HG03558 (cell line): ENCODE measurements at regions not wholly inside any gene's neighbourhood (a gene's known extent, or its start where the extent isn't known, plus 50 kb on each side); places are given as distances from the start of the nearest gene placed in this dataset.

Experiments
- ATAC-seq: cut with Tn5 transposase; IDR thresholded peaks from one replicate; pipeline ENCODE4 v1.9.1; 2021; ENCODE audit warnings: moderate number of reproducible peaks; ENCODE audit not compliant: unreplicated experiment; ENCODE audit errors: extremely low read depth

DNA sequence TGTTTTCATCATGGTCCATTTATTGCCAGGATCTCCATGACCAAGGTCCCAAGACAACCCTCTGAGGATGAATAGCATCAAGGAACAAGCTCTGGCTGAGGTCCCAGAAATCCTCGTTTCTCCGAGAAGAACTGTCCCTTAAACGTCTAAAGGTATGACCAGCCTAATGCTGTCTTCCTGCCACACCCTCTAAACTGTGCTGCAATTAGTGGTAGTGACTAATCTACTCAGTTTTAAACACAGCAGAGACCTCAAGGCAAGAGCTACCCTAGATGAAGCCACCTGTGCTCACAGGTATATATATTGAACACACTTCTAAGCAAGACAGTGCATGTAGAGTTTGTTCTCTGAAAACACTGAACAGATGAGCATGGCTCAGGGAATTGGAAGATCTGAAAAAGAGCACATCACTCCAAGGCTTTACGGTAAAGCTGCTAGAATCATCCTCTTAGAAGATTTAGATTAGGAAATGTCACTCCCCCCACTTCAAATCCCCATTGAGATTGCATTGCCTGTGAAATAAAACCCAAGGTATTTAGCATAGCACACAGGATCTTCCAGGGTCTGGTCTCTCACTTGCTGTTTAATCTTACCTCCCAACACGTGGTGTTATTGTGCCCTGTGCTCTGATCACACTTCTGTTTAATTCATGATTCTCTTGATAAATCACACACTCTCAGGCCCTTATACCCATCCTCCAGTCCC lies 173.9 kb upstream of the VCX3A start:
- no peak for ATAC-seq

DNA sequence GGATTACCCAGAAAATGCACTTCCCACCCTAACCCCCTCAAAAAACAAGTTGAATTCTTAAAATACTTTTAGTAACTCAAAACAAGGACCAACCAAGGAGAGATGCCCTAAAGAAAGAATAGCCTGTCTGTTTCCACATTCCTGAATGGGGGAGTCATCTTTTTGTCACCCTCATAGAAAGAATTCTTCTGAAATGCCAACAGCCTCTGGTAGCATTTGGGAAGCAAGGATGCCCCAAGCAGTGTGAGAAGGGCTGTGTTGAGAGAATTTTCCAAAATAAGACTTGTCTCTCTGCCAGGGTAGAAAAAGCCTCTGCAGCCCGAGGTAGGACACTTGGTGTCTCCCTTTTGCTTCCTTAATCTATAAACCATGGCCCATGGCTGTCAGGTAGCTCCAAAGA lies 173.1 kb upstream of the VCX3A start:
- no peak for ATAC-seq

DNA sequence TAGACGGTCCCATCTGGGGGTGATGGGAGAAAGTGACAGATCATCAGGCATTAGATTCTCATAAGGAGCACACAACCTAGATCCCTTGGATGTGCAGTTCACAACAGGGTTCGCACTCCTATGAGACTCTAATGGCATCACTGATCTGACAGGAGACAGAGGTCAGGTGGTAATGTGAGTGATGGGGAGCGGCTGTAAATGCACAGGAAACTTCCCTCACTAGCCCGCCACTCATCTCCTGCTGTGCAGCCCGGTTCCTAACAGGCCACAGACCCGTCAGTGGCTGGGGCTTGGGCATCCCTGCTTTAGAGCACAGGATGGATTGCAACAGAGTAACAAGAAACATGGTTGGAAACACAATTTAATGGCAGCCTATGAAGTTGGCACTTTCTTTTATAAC lies 172.6 kb upstream of the VCX3A start:
- ATAC-seq: no peak

DNA sequence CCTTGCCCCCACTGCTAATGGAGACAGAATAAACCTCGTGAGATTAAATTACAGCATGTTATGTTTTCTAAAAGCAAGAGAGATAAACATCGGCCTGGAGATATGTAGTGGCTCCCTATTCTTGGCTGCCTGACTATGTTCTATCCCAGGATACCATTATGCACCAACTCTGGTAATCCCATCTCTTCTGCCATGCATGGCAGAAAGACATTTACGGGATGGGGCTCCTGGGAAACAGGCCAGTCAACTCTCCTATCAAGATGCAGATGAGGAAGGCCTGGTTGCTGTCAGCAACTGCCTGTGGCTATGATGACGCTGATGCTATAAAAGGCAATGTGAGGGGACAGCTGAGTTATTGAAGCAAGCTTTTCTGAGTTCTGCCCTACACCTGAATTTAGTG lies 166.2 kb upstream of the VCX3A start:
- ATAC-seq: no peak

DNA sequence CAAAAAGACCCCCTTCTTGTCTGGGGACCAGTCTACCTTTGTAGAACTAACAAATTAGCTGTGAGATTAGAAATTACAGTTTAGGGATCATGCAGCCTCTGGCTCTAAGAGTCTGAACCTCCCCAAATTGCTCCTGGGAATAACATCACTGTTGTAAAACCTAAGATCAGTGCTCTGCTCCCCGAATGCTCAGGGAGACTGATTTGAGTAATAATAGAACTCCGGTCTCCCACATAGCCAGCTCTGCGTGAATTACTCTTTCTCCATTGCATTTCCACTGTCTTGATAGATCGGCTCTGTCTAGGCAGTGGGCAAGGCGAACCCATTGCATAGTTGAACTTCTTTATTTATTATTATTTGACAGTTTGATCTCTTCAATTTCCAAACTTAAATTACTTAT lies 160.8 kb upstream of the VCX3A start:
- ATAC-seq: no peak

DNA sequence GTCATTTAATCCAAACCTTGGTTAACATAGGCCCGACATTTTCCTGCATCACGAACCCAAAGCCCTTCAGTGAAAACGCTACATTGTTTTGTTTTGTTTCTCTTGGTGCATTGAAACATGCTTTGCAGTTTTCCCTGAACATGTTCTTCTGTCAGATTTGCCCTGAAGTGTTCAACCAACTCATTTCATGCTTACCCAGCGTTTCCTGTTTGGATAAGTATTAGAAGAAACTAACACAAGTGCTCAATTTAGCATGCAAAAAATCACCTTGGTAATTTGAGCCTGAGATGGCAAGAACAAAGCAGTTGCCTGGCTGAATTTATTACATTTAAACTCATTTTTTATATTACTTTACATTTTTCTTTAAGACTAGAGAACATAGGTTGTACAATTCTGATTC lies 160.1 kb upstream of the VCX3A start:
- ATAC-seq: no peak

DNA sequence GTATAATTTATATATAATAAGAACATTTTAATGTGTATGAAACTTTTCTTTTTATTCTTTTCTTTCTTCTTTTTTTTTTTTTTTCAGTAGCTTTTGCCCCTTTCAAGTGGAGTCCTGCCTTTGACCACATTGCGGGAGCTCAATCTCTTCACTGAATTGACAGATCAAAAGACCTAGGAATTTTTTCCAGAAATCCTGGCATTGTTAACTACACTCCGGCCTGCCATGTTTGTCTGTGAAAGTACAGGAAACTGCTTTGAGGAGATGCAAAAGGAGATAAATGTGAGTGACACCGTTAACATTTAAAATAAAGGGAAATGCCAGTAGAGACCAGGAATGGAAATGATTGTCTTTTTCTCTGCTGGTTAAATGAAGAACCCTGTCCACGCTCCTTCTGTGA lies 159.3 kb upstream of the VCX3A start:
- ATAC-seq: no peak

DNA sequence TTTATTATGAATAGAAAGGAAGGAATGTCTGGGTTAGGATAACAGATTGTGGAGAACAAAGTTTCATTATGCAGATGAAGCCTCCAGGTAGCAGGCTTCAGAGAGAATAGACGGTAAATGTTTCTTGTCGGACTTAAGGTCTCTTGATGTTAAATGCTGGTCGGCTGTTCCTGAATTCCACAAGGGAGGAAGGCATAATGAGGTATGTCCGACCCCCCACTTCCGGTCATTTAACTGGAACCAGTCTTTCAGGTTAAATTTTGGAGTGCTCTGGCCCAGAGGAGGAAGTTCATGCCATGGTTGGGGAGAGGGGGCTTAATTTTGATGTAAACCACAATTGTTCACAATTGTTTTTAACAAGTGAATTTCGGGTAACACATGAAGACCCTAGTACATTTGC lies 158.1 kb upstream of the VCX3A start:
- no peak for ATAC-seq

DNA sequence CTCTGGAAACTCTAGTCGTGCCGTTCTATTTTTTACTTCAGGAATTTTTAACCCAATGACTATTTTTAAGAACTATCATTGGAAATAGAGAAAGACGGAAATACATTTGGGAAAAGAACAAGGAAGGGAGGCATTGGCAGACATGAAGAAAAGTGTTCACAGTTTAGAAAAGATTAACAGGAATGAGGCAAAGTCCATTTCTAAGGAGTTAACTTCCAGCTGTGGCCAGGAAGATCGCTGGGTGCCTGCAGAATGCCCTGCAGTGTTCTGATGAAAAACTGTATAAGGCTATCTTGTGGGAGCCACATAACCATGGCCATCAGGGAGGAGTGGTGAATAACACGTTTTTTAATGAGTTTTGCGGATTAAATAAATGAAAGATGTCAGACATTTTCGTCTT lies 150.6 kb upstream of the VCX3A start:
- ATAC-seq: no peak

DNA sequence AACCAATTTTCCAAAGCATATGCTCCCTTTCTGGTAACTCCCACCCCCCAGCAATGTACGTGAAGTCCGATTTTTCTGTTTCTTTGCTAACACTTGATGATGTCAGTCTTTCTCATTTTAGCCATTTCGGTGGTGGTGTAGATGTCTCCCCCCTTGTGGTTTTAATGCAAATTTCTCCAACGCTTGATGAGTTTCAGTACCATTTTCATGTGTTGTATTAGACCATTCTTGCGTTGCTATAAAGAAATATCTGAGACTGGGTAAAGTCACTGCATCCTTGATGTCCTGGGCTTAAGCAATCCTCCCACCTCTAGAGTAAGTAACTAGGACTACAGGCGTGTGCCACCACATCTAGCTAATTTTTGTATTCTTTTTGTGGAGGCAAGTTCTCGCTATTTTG lies 148.4 kb upstream of the VCX3A start:
- ATAC-seq: no peak

DNA sequence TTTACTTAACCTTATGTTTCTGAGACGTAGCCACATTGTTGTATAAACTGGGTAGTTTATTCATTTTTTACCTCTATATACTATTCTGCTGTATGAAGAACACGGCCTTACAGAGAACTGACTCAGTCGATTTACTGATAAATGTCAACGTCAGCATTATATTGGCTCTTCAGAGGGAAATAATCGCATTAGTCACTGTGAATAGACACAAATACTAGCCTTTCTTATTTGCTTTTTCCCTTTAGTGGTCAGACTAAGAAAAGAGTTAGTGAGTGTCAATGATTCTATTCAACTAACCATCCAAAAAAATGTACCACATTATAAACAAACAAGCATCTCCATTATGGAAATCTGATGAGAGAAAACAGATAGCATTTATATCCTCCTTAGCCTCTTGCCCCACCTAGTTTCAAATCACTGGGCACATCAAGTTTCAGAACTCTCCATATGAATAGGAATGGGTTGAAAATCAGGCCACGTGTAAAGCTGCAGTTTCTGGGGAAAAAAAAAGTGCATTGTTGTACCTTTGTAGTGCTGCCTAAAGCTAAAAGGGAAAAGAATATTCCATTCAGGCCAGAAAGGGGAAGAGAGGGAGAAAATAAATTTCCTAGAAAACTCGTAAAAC lies 146.7 kb upstream of the VCX3A start:
- ATAC-seq: no peak

DNA sequence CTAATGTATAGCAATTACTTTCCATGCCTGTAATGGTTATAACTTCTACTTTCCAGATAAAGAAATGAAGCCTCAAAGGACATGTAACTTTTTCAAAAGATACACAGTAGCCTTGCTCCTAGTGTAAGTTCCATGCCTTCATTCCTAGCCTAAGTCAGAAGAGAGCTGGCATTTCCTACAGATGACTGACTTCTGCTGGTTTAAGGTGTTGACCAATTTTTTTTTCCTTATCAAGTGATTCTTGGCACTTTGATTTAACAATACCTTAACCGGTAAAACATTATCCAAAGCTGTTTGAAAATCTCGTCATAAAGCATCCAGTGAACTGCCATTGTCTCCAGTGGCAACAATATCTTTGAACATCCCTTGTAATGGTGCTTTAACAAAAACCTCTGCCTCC lies 145.1 kb upstream of the VCX3A start:
- ATAC-seq: no peak

DNA sequence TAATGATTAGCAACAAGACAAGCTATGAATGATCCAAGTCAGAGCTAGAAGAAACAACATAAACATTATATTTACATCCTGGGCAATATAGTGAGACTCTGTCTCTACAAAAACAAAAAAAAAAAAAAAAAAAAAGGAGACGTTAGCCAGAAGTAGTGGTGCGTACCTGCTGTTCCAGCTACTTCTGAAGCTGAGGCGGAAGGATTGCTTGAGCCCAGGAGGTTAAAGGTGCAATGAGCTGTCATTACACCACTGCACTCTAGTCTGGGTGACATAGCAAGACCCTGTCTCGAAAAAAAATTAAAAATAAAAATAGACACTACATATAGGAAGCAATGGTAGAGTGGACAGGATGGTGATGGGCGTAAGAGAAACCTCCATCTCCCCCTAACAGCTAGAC lies 144.6 kb upstream of the VCX3A start:
- no peak for ATAC-seq

DNA sequence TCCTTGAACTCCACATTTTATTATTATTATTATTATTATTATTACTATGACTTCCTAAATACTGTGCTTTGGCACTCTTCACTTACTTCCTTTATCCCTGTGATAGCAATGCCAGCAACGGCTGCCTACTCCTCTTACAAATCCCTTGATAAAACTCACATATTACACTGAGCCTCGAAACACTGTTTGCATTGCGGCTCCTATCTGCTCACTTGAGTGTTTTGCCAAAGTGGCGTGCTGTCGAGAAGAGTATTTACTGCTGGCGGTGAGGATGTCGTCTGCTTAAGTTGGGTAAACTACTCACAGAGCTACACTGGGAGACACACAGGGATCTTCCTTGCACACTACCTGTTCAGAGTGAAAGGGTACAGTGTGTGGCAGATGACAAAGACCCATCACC lies 143.4 kb upstream of the VCX3A start:
- ATAC-seq: no peak

DNA sequence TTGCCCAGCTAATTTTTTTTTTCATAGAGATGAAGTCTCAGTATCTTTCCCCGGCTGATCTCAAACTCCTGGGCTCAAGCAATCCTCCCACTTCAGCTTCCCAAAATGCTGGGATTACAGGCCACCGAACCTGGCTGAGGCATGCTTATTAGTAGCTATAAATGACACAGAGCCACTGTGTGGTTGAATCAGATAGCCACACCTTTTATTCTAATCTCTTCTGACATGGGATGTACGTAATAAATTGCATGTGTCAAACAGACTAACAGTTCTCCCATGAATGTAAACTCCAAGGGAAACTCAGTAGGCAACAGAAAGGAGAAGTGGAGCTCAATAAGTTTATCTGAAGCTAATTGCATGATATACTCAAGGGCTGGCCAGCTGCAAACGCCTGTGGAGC lies 139.8 kb upstream of the VCX3A start:
- no peak for ATAC-seq

DNA sequence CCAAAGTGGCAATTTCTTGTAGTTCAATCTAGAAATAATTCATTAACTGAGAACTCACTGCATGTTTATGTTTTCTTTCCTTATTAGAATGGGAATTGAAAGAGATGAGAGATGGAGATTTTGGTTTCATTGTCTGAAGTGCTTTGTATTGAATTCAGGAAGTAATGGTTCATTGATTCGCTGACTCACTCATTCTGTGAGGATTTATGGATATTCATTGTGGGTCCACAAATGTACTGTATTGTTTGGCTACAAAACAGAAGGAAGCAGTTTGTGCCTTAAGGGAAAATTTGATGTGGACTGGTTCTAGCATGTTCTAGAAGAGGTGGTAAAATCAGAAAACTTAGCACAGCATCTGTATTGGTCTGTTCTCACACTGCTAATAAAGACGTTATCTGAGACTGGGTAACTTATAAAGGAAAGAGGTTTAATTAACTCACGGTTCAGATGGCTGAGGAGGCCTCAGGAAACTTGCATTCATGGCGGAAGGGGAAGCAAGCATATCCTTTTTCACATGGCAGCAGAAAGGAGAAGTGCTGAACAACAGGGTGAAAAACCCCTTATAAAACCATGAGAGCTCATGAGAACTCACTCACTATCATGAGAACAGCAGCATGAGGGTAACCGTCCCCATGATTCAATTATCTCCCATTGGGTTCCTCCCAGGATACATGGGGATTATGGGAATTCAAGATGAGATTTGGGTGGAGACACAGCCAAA lies 132.3 kb upstream of the VCX3A start:
- no peak for ATAC-seq

DNA sequence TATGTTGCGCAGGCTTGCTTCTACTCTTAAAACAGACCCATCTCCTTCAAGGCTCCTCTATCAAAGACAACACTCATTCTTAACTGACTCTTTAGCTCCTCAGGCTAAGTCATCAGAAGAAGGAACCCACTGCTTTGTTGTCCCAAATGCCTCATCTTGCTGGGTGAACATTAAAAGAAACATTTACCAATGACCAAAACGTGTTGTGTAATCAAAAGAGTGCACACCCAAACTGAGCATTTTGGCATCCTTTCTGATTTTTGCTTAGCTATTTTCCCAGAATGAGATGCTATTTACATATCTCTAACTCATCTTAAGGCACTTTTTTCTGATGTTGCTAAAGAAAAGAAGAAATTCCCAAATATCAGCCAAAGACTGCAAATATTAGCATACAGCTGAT lies 131.7 kb upstream of the VCX3A start:
- no peak for ATAC-seq

DNA sequence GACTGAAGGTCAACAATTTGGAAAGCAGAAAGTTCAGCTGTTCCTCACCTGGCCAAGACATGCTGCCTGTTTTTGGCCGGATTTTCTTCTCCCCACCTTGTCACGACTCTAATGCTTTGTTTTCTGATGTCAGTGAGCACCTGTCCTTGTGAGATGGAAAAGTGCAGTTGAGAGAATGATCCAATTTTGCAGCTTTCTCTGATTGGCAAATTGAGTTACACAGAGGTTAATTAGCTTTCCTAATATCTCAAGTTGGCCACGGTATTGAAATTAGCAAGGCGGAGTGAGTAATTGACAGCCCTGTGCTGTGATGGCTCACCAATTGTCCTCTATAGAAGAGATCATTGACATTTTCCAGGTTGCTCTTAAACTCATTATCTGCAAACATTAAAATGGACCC lies 126.8 kb upstream of the VCX3A start:
- no peak for ATAC-seq

DNA sequence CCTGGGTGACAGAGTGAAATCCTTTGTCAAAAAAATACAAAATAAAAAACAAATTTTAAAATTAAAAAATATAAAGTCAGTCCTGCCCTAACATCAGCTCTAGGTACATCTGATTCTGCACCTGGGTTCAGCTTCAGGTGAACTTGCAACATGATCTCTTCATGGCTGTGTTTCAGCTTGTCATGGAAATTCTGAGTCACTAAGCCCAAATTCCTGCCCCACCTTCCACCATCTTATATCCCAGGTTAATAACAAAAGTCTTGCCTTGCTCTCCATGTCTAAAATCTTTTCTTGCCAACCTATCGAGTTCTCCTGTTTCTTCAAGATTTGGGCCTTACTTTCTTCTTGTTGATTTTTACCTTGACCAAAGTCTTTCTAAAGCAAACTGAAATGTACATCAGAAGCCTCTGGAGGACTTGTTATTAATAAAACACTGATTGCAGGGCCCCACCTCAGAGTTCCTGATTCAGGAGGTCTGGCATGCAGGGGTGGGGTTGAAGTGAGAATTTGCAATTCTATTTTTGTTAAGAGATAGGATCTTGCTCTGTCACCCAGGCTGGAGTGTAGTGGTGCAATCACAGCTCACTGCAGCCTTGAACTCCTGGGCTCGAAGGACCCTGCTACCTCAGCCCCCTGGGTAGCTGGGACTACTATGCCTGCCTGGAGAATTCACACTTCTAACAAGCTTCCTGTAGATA lies 125.8 kb upstream of the VCX3A start:
- ATAC-seq: no peak

DNA sequence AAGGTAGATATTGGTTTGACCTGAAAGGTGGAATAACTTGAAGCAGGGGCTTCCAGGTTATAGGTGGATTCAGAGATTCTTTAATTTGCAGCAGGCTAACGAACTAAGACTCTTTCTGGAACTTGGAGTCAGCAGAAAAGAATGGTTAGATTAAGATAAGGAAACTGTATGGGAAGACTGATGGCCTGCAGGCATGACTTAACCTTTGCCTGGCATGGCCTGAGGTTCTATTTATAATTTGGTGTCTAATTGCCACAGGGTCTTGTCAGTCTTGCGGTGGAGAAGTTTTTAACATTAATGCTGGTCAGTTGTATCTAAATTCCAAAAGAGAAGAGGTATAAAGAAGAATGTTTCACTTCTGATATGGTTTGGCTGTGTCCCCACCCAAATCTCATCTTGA lies 110.3 kb upstream of the VCX3A start:
- ATAC-seq: no peak

DNA sequence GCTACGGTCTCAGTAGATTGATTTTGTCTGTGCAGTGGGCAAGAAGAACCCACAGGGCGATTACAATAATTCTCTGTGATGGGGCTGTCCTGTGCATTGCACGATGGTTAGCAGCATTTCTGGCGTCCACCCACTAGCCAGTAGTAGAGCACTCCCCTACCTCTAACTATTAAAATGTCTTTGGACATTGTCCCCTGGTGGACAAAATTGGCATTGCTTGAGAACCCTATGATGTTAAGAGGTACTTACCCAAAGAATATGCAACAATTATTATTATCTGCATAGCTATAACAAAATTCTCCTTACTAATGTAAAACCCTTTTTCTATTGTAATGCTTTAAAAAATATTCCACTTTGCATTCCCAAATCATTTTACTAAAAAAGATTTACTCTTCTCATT lies 109.5 kb upstream of the VCX3A start:
- no peak for ATAC-seq
